ENCODE measurements at regions not wholly inside any gene's neighbourhood (a gene's known extent, or its start where the extent isn't known, plus 50 kb on each side); places are given as distances from the start of the nearest gene placed in this dataset.

DNA sequence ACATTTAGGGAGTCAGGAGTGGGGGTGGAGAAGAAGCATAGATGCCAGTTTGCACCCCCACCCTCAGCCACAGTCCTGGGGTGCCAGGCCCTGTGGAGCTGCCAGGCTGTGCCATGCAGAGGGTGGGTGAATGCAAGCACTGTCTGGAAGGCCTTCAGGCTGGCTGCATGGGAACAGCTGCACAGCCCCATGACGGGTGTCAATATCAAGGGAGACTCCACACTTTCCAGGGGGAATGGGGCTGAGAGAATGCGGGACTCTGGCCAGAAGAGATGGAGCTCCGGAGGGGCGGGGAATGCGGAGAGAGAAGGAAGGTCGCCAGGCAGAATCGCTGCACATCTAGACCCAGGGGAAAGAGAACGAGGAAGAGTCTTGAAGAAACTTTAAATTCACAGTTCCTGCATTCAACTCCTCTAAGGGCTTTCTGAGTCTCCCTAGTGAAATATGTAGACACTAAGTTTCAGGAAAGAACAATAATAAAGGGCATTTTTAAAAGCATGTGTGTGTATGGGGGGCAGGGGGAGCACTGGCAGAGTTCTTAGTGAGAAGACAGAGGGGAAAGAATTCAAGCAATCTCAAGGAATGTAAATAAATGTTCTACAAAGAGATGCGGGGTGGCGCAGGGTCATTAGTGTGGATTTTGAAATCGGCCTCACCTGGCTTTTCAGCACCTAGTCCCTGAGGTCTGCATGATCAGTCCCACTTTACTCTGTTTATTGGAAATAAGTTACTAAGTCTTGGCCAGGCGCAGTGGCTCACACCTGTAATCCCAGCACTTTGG, 59.1 kb downstream of the BOD1 start:
- H3K4me3 ChIP-seq = no peak overlapping the region
- H3K27ac ChIP-seq = peak overlapping the region; percentile 83
- Mint-ChIP-seq H3K4me3 (no peak overlapping the region), H3K27ac (no peak overlapping the region), H3K36me3 (no peaks in the 10 kb centered on the region), H3K27me3 (ENCODE audit: insufficient read depth, low read depth) (peaks cover 2% of the 10 kb centered on the region), H3K9me3 (peaks cover 17% of the 10 kb centered on the region), H3K4me1 (peaks cover 27% of the 10 kb centered on the region)
- H3K36me3 ChIP-seq = no peaks in the 10 kb centered on the region
- H3K4me2 ChIP-seq = peak overlapping the region; percentile 46
- peak overlapping the region; percentile 82 for H2AFZ ChIP-seq (replicated peaks)
- no peaks in the 10 kb centered on the region for H4K20me1 ChIP-seq (ENCODE audit: low read depth)
- TF ChIP-seq, protein P1, sequence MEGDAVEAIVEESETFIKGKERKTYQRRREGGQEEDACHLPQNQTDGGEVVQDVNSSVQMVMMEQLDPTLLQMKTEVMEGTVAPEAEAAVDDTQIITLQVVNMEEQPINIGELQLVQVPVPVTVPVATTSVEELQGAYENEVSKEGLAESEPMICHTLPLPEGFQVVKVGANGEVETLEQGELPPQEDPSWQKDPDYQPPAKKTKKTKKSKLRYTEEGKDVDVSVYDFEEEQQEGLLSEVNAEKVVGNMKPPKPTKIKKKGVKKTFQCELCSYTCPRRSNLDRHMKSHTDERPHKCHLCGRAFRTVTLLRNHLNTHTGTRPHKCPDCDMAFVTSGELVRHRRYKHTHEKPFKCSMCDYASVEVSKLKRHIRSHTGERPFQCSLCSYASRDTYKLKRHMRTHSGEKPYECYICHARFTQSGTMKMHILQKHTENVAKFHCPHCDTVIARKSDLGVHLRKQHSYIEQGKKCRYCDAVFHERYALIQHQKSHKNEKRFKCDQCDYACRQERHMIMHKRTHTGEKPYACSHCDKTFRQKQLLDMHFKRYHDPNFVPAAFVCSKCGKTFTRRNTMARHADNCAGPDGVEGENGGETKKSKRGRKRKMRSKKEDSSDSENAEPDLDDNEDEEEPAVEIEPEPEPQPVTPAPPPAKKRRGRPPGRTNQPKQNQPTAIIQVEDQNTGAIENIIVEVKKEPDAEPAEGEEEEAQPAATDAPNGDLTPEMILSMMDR (IDR thresholded peaks at IDR 0.05) = no peak
- TF ChIP-seq EZH2 (IDR thresholded peaks at IDR 0.05) = no peak
- no peak for TF ChIP-seq EZH2phosphoT487 (IDR thresholded peaks at IDR 0.05)
- H3K79me2 ChIP-seq (ENCODE audit: low read depth) = no peaks in the 10 kb centered on the region
- peaks cover 36% of the 10 kb centered on the region for H3K4me1 ChIP-seq
- peaks cover 3% of the 10 kb centered on the region for H3K9me3 ChIP-seq (ENCODE audit: low read depth)
- H3K9ac ChIP-seq = no peak overlapping the region
- DNase-seq (ENCODE audit: low spot score) = peak; percentile 35
- H3F3A ChIP-seq (ENCODE audit: low read depth) = peaks cover 36% of the 10 kb centered on the region
- no peaks in the 10 kb centered on the region for H3K27me3 ChIP-seq

DNA sequence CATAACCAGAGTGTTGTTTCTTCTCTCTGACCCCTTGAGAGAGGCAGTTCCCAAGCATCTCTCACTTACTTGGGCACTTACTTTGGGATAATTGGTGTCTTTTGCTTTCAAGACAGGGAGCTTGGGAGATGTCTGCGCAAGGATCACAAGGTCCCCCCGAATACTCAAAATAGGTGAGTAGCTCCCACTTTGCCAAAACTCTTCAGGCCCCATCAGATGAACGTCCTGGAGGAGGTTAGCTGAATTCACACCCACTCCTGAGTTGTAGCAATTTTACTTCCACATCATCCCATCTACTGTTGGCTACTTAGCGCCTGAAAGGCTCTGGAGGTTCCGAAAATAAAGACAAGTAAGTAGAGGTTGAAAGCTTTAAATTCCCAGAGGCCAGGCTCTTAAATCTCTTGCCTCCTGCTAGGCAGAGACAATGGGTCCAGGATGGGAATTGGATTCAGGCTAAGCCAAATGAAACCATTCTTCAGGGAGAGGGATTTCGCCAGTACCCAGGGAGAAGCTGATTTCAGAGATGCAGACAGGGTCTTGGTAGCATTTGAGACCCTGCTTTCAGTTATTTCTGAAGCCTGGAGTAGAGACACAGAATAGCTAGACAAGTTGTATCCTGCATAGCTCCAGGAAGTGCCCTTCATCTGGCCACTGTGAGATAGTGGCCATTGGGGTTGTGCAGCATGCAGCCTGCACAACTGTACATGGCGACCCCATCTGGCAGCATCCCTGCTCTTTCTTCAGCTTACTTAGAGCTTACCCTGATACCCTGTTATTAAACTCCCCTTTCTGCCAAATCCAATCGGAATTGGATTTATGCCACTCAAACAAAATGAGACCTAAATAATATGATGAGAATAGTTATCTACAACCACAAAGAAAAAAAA, 60.1 kb downstream of the BOD1 start:
- Histone ChIP-seq H3K9me3 (ENCODE audit: low read depth) (peaks cover 3% of the 10 kb centered on the region), H3K27ac (peak overlapping the region; percentile 83), H3K4me3 (peak overlapping the region; percentile 11), H3K9ac (no peak overlapping the region), H3K27me3 (no peaks in the 10 kb centered on the region), H3K4me1 (peaks cover 36% of the 10 kb centered on the region), H3F3A (ENCODE audit: low read depth) (peaks cover 36% of the 10 kb centered on the region), H4K20me1 (ENCODE audit: low read depth) (no peaks in the 10 kb centered on the region), H3K4me2 (peak overlapping the region; percentile 46), H3K79me2 (ENCODE audit: low read depth) (no peaks in the 10 kb centered on the region), H3K36me3 (no peaks in the 10 kb centered on the region), H2AFZ (replicated peaks) (no peak overlapping the region)
- peaks cover 27% of the 10 kb centered on the region for H3K4me1 Mint-ChIP-seq
- peaks cover 15% of the 10 kb centered on the region for H3K9me3 Mint-ChIP-seq
- no peaks in the 10 kb centered on the region for H3K36me3 Mint-ChIP-seq
- no peak overlapping the region for H3K4me3 Mint-ChIP-seq
- TF ChIP-seq EZH2phosphoT487 (IDR thresholded peaks at IDR 0.05) = peak; percentile 22
- no peak for TF ChIP-seq EZH2 (IDR thresholded peaks at IDR 0.05)
- TF ChIP-seq, protein P1 (IDR thresholded peaks at IDR 0.05) = no peak
- peaks cover 5% of the 10 kb centered on the region for H3K27me3 Mint-ChIP-seq (ENCODE audit: insufficient read depth, low read depth)
- DNase-seq (ENCODE audit: low spot score) = peak; percentile 86
- H3K27ac Mint-ChIP-seq = no peak overlapping the region

DNA sequence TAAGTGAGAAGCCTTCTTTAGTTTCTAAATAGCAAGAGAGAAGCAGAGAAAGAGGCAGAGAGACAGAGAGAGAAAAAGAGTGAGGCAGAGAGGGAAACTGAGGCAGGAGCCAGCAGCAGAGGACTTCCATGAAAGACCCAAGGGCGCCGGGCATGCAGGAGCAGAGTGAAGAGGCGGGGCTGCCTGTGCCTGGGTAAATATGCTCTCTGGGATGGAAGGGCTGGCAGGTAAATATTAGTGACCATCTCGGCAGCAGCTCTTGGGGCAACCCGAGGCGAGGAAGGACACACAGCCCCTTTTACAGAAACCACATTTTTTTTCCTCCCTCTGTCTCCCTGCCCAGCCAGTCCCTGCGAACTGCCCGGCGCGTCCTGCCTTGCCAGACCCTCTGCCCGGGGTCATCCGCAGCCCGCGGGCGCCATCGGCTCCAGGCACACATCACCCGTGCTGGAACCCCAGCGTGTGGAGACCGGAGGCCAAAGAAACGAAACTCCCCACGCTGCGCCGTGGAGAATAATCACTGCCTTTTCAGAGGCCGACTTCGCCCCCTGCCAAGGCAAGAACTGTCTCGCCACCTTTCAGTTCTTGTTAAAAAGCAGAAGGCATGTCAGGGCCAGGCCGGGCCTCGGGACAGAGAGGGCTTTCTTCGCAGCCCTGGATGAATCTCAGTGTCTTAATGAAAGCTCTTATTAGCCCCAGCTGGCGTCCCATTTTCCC, 61.3 kb downstream of the BOD1 start:
- Mint-ChIP-seq H3K27me3 (ENCODE audit: insufficient read depth, low read depth) (peaks cover 4% of the 10 kb centered on the region), H3K4me1 (peaks cover 27% of the 10 kb centered on the region), H3K36me3 (no peaks in the 10 kb centered on the region), H3K4me3 (no peak overlapping the region), H3K27ac (no peak overlapping the region), H3K9me3 (peaks cover 5% of the 10 kb centered on the region)
- Histone ChIP-seq H3K4me2 (peak overlapping the region; percentile 47), H3K36me3 (no peaks in the 10 kb centered on the region), H3K79me2 (ENCODE audit: low read depth) (no peaks in the 10 kb centered on the region), H2AFZ (replicated peaks) (peak overlapping the region; percentile 63), H3K4me3 (no peak overlapping the region), H4K20me1 (ENCODE audit: low read depth) (no peaks in the 10 kb centered on the region), H3K9ac (no peak overlapping the region), H3K27me3 (no peaks in the 10 kb centered on the region), H3K27ac (peak overlapping the region; percentile 83), H3F3A (ENCODE audit: low read depth) (peaks cover 36% of the 10 kb centered on the region), H3K4me1 (peaks cover 36% of the 10 kb centered on the region), H3K9me3 (ENCODE audit: low read depth) (peaks cover 3% of the 10 kb centered on the region)
- peak; percentile 43 for DNase-seq (ENCODE audit: low spot score)
- TF ChIP-seq, protein P1 (IDR thresholded peaks at IDR 0.05) = no peak
- TF ChIP-seq EZH2 (IDR thresholded peaks at IDR 0.05) (no peak), EZH2phosphoT487 (IDR thresholded peaks at IDR 0.05) (no peak)

Measured in neural progenitor cell (in vitro differentiated cells).